ENCODE measurements at regions not wholly inside any gene's neighbourhood (a gene's known extent, or its start where the extent isn't known, plus 50 kb on each side); places are given as distances from the start of the nearest gene placed in this dataset.

DNA sequence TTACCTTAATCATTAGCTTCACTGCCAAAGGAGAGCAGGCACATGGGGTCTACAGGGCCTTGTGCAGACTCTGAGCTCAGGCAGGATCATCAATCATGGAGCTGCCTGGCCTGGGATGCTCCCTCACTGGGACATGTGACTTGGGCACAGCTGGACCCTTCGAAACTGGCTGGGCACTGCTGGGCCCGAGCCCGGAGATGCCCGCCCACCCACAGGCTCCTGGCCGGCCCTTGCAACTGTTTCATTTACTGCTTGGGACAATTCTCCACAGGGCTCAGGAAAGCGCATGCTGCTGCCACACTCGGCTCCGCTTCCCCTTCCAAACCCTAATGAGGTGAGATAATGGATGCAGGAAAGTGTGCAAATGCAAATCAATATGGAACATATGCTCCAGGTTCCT, 387.5 kb downstream of the TRIM36 start:
- TF ChIP-seq POLR2A (IDR thresholded peaks at IDR 0.05) (no peak), EP300 (IDR thresholded peaks at IDR 0.05) (no peak)
- TF ChIP-seq, protein P1, sequence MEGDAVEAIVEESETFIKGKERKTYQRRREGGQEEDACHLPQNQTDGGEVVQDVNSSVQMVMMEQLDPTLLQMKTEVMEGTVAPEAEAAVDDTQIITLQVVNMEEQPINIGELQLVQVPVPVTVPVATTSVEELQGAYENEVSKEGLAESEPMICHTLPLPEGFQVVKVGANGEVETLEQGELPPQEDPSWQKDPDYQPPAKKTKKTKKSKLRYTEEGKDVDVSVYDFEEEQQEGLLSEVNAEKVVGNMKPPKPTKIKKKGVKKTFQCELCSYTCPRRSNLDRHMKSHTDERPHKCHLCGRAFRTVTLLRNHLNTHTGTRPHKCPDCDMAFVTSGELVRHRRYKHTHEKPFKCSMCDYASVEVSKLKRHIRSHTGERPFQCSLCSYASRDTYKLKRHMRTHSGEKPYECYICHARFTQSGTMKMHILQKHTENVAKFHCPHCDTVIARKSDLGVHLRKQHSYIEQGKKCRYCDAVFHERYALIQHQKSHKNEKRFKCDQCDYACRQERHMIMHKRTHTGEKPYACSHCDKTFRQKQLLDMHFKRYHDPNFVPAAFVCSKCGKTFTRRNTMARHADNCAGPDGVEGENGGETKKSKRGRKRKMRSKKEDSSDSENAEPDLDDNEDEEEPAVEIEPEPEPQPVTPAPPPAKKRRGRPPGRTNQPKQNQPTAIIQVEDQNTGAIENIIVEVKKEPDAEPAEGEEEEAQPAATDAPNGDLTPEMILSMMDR (IDR thresholded peaks at IDR 0.05) = no peak
